Peyer's patch (tissue), 4 donors: ENCODE measurements at regions not wholly inside any gene's neighbourhood (a gene's known extent, or its start where the extent isn't known, plus 50 kb on each side); places are given as distances from the start of the nearest gene placed in this dataset.

Experiments used
- DNase-seq, 3 donors: peaks; one replicate each; pipeline ENCODE4 v3.0.0-alpha.2; 2017 to 2019
- H3K27ac ChIP-seq, 4 donors: fragments of 200-600 bp; sonication (generic); one replicate each; pipeline ENCODE4 v1.5.1; 2016 to 2019
- H3K27me3 ChIP-seq, 2 donors: fragments of 200-600 bp; sonication (generic); one replicate each; pipeline ENCODE4 v1.5.1; 2019
- H3K36me3 ChIP-seq, 3 donors: fragments of 200-600 bp; sonication (generic); one replicate each; pipeline ENCODE4 v1.5.1; 2016 to 2019
- H3K4me1 ChIP-seq, 4 donors: fragments of 200-600 bp; sonication (generic); one replicate each; pipeline ENCODE4 v1.5.1; 2016 to 2019
- H3K4me3 ChIP-seq, 4 donors: fragments of 200-600 bp; sonication (generic); 1 replicate in 3 of 4; 2 replicates in 1 of 4; pipeline ENCODE4 v1.5.1; 2016 to 2019; ENCODE audit warnings: mild to moderate bottlenecking in 1 of 4
- H3K9me3 ChIP-seq, 4 donors: fragments of 200-600 bp; sonication (generic); one replicate each; pipeline ENCODE4 v1.5.1; 2016 to 2019; ENCODE audit warnings: mild to moderate bottlenecking in 1 of 4
- CTCF ChIP-seq, 6 experiments: fragments of 450-650 bp in 4 of 6; fragments of 200-600 bp in 2 of 6; sonication (generic) in 1 of 6; IDR thresholded peaks; one replicate each; pipeline ENCODE4 v1.5.1; 2017 to 2019; ENCODE audit warnings: antibody characterized with exemption in 6 of 6, mild to moderate bottlenecking in 3 of 6, moderate library complexity in 1 of 6
- POLR2A ChIP-seq, 2 donors: fragments of 450-650 bp; IDR thresholded peaks; one replicate each; pipeline ENCODE4 v1.5.1; 2017; ENCODE audit warnings: antibody characterized with exemption in 2 of 2, mild to moderate bottlenecking in 2 of 2, moderate library complexity in 2 of 2

GRCh38 chr13:104246955-104247354 is 1180.7 kb upstream of the SLC10A2 start:
- H3K4me1 ChIP-seq = no peaks in the 10 kb centered on the region
- no peak for DNase-seq
- H3K4me3 ChIP-seq = no peak overlapping the region
- TF ChIP-seq POLR2A (IDR thresholded peaks at IDR 0.05) = no peak
- TF ChIP-seq CTCF (IDR thresholded peaks at IDR 0.05) = no peak
- H3K9me3 ChIP-seq = no peaks in the 10 kb centered on the region
- H3K27me3 ChIP-seq = no peaks in the 10 kb centered on the region
- H3K36me3 ChIP-seq = no peaks in the 10 kb centered on the region
- no peak overlapping the region for H3K27ac ChIP-seq

- no peaks in the 10 kb centered on the region for H3K36me3 ChIP-seq
- no peak for TF ChIP-seq CTCF (IDR thresholded peaks at IDR 0.05)
- TF ChIP-seq POLR2A (IDR thresholded peaks at IDR 0.05) = no peak
- H3K27me3 ChIP-seq = no peaks in the 10 kb centered on the region
- H3K9me3 ChIP-seq = no peaks in the 10 kb centered on the region
- no peak for DNase-seq
- H3K4me3 ChIP-seq = no peak overlapping the region
- H3K4me1 ChIP-seq = no peaks in the 10 kb centered on the region
- no peak overlapping the region for H3K27ac ChIP-seq
Observed at GRCh38 chr13:104206450-104207044, 1140.3 kb upstream of the SLC10A2 start.

- DNase-seq = no peak
- Histone ChIP-seq H3K4me1 (no peaks in the 10 kb centered on the region), H3K9me3 (no peaks in the 10 kb centered on the region), H3K4me3 (no peak overlapping the region), H3K27me3 (no peaks in the 10 kb centered on the region), H3K36me3 (no peaks in the 10 kb centered on the region), H3K27ac (no peak overlapping the region)
- TF ChIP-seq CTCF (IDR thresholded peaks at IDR 0.05) (no peak), POLR2A (IDR thresholded peaks at IDR 0.05) (no peak)
Observed at GRCh38 chr13:104204177-104204576, 1138.0 kb upstream of the SLC10A2 start.

GRCh38 chr13:104198801-104199200 is 1132.6 kb upstream of the SLC10A2 start:
- no peaks in the 10 kb centered on the region for H3K4me1 ChIP-seq
- no peak overlapping the region for H3K4me3 ChIP-seq
- no peaks in the 10 kb centered on the region for H3K9me3 ChIP-seq
- H3K36me3 ChIP-seq = no peaks in the 10 kb centered on the region
- DNase-seq = no peak
- TF ChIP-seq CTCF (IDR thresholded peaks at IDR 0.05) (no peak), POLR2A (IDR thresholded peaks at IDR 0.05) (no peak)
- no peak overlapping the region for H3K27ac ChIP-seq
- no peaks in the 10 kb centered on the region for H3K27me3 ChIP-seq

- H3K9me3 ChIP-seq = no peaks in the 10 kb centered on the region
- no peak overlapping the region for H3K4me3 ChIP-seq
- DNase-seq = no peak
- H3K27me3 ChIP-seq = no peaks in the 10 kb centered on the region
- TF ChIP-seq POLR2A (IDR thresholded peaks at IDR 0.05) (no peak), CTCF (IDR thresholded peaks at IDR 0.05) (no peak)
- no peaks in the 10 kb centered on the region for H3K36me3 ChIP-seq
- no peak overlapping the region for H3K27ac ChIP-seq
- no peaks in the 10 kb centered on the region for H3K4me1 ChIP-seq
Observed at GRCh38 chr13:104196611-104197010, 1130.4 kb upstream of the SLC10A2 start.
